Astrocyte of the cerebellum (primary cell): ENCODE measurements at regions not wholly inside any gene's neighbourhood (a gene's known extent, or its start where the extent isn't known, plus 50 kb on each side); places are given as distances from the start of the nearest gene placed in this dataset.

Source experiments
- DNase-seq: peaks from one replicate; pipeline ENCODE4 v3.0.0-alpha.2; 2011; ENCODE audit warnings: low read depth
- H3K4me3 ChIP-seq: 2 replicates; pipeline ENCODE4 v1.5.1; 2011; ENCODE audit warnings: mild to moderate bottlenecking, low read depth, low read length, moderate library complexity
- in situ Hi-C: cut with HindIII; loops from 2 replicates; pipeline ENCODE4 v1.10.0; 2017; ENCODE audit warnings: low sequenced_read_pairs
- TF ChIP-seq, protein P1 (sequence below): IDR thresholded peaks from 2 replicates; pipeline ENCODE4 v1.5.1; 2012; ENCODE audit warnings: low read length, low read depth, moderate library complexity, mild to moderate bottlenecking; ENCODE audit errors: missing control alignments

- DNase-seq = peak; percentile 15
- in situ Hi-C loops = no loop called here
- TF ChIP-seq, protein P1, sequence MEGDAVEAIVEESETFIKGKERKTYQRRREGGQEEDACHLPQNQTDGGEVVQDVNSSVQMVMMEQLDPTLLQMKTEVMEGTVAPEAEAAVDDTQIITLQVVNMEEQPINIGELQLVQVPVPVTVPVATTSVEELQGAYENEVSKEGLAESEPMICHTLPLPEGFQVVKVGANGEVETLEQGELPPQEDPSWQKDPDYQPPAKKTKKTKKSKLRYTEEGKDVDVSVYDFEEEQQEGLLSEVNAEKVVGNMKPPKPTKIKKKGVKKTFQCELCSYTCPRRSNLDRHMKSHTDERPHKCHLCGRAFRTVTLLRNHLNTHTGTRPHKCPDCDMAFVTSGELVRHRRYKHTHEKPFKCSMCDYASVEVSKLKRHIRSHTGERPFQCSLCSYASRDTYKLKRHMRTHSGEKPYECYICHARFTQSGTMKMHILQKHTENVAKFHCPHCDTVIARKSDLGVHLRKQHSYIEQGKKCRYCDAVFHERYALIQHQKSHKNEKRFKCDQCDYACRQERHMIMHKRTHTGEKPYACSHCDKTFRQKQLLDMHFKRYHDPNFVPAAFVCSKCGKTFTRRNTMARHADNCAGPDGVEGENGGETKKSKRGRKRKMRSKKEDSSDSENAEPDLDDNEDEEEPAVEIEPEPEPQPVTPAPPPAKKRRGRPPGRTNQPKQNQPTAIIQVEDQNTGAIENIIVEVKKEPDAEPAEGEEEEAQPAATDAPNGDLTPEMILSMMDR = no peak
- H3K4me3 ChIP-seq = no peak overlapping the region
Measured at GRCh38 chr10:2949948-2950354, 117.4 kb upstream of the PFKP start.

GRCh38 chr10:2949221-2949947 is 118.0 kb upstream of the PFKP start:
- H3K4me3 ChIP-seq = no peak overlapping the region
- DNase-seq = no peak
- TF ChIP-seq, protein P1 = no peak
- in situ Hi-C loops = no loop called here

GRCh38 chr10:2948127-2948854 is 119.1 kb upstream of the PFKP start:
- in situ Hi-C loops = no loop called here
- H3K4me3 ChIP-seq = no peak overlapping the region
- TF ChIP-seq, protein P1 = no peak
- DNase-seq = no peak

DNA sequence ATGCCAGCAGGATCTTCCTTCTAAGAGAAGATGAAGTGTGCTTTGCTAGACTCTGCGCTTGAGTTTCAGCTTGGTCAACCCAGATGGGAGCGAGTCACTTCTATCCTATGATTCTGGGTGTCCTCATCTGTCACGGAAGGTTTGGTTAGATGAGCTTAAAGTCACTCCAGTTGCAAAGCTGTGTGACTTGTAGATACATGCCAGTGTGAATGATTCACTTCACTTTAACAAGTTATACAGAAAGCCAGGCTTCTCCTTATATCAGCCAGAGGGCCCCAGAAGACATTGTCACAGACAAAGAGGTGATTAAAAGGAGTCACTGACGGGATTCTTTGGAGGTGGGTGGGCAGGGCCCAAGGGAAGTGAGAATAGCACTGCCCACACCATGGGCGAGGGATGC is 122.6 kb upstream of the PFKP start:
- TF ChIP-seq, protein P1 = no peak
- H3K4me3 ChIP-seq = no peak overlapping the region
- DNase-seq = no peak
- in situ Hi-C loops = no loop called here

GRCh38 chr10:2943932-2944614 is 123.3 kb upstream of the PFKP start:
- TF ChIP-seq, protein P1 = no peak
- in situ Hi-C loops = no loop called here

GRCh38 chr10:2942938-2943337 is 124.4 kb upstream of the PFKP start:
- in situ Hi-C loops = no loop called here
- no peak overlapping the region for H3K4me3 ChIP-seq
- TF ChIP-seq, protein P1 = no peak
- DNase-seq = no peak

More at GRCh38 chr10:2943932-2944614, 123.3 kb upstream of the PFKP start:
- no peak for DNase-seq
- H3K4me3 ChIP-seq = no peak overlapping the region
